GM12878 (cell line): ENCODE measurements at regions not wholly inside any gene's neighbourhood (a gene's known extent, or its start where the extent isn't known, plus 50 kb on each side); places are given as distances from the start of the nearest gene placed in this dataset.

ENCODE experiments used
- BHLHE40 ChIP-seq, 2 experiments: fragments of 450-650 bp in 1 of 2; IDR thresholded peaks; 2 replicates each; pipeline ENCODE4 v1.6.1; 2011 to 2017; ENCODE audit warnings: low read depth in 2 of 2, borderline replicate concordance in 1 of 2, improper control_type of control experiment in 1 of 2, low read length in 1 of 2, mild to moderate bottlenecking in 1 of 2
- CTCF ChIP-seq, 3 experiments: IDR thresholded peaks in 2 of 3; conservative IDR thresholded peaks in 1 of 3; 2 replicates each; pipeline ENCODE4 v1.5.1; 2011; ENCODE audit warnings: low read depth in 3 of 3, low read length in 3 of 3, mild to moderate bottlenecking in 3 of 3, control low read depth in 2 of 3, moderate library complexity in 2 of 3, inconsistent platforms in 1 of 3, mixed read lengths in 1 of 3; ENCODE audit not compliant: control insufficient read depth in 2 of 3, insufficient read depth in 1 of 3; ENCODE audit errors: extremely low read depth in 1 of 3
- EP300 ChIP-seq, 2 experiments: fragments of 150-350 bp in 1 of 2; IDR thresholded peaks; 2 replicates each; pipeline ENCODE4 v1.6.1; 2011 to 2012; ENCODE audit warnings: low read depth in 2 of 2, low read length in 2 of 2, borderline replicate concordance in 1 of 2, improper control_type of control experiment in 1 of 2, inconsistent platforms in 1 of 2; ENCODE audit not compliant: control insufficient read depth in 1 of 2
- EZH2 ChIP-seq: IDR thresholded peaks from 2 replicates; pipeline ENCODE4 v1.6.1; 2012; ENCODE audit warnings: low read depth, mild to moderate bottlenecking, control low read depth, inconsistent platforms, low read length, borderline replicate concordance; ENCODE audit not compliant: control insufficient read depth
- FOS ChIP-seq: IDR thresholded peaks from 3 replicates; pipeline ENCODE4 v1.6.1; 2011; ENCODE audit warnings: borderline replicate concordance; ENCODE audit not compliant: insufficient read length; ENCODE audit errors: extremely low read depth
- IRF3 ChIP-seq: fragments of 450-650 bp; IDR thresholded peaks from 2 replicates; pipeline ENCODE4 v1.6.1; 2014; ENCODE audit warnings: mild to moderate bottlenecking
- NRF1 ChIP-seq: conservative IDR thresholded peaks from 2 replicates; pipeline ENCODE4 v1.6.1; 2011; ENCODE audit warnings: mild to moderate bottlenecking, low read depth, low read length, improper control_type of control experiment
- POLR2A ChIP-seq: IDR thresholded peaks from 2 replicates; pipeline ENCODE4 v1.6.1; 2011; ENCODE audit warnings: low read depth, mild to moderate bottlenecking, low read length
- RFX5 ChIP-seq: IDR thresholded peaks from 2 replicates; pipeline ENCODE4 v1.6.1; 2011; ENCODE audit warnings: low read depth, low read length, improper control_type of control experiment
- SMC3 ChIP-seq: IDR thresholded peaks from 2 replicates; pipeline ENCODE4 v1.6.1; 2011; ENCODE audit warnings: low read length, improper control_type of control experiment, borderline replicate concordance
- SUPT20H ChIP-seq: IDR thresholded peaks from 2 replicates; pipeline ENCODE4 v1.6.1; 2011; ENCODE audit warnings: low read depth, mild to moderate bottlenecking, low read length, moderate library complexity, borderline replicate concordance; ENCODE audit not compliant: control insufficient read depth
- USF2 ChIP-seq: IDR thresholded peaks from 2 replicates; pipeline ENCODE4 v1.6.1; 2011; ENCODE audit warnings: low read depth, low read length, improper control_type of control experiment, borderline replicate concordance
- ZBTB33 ChIP-seq: fragments of 450-650 bp; IDR thresholded peaks from 2 replicates; pipeline ENCODE4 v1.6.1; 2017; ENCODE audit warnings: mild to moderate bottlenecking
- ZNF274 ChIP-seq: IDR thresholded peaks from one replicate; pipeline ENCODE4 v1.8.0; 2011; ENCODE audit not compliant: insufficient read length, insufficient read depth

GRCh38 chr2:147777394-147777793 lies 67.4 kb upstream of the ACVR2A start:
- TF ChIP-seq RFX5 (no peak), USF2 (no peak), NRF1 (no peak), FOS (no peak), SMC3 (no peak), CTCF (IDR thresholded peaks at IDR 0.05 in 2 of 3, conservative IDR thresholded peaks at IDR 0.05 in 1 of 3; ENCODE audit: control insufficient read depth in 2 of 3, extremely low read depth in 1 of 3, insufficient read depth in 1 of 3, low read depth in 3 of 3, low read length in 3 of 3) (no peak), BHLHE40 (IDR thresholded peaks at IDR 0.05; ENCODE audit: borderline replicate concordance in 1 of 2, low read depth in 2 of 2, low read length in 1 of 2) (no peak), ZNF274 (no peak), SUPT20H (no peak), EZH2 (no peak), IRF3 (no peak), EP300 (IDR thresholded peaks at IDR 0.05; ENCODE audit: borderline replicate concordance in 1 of 2, control insufficient read depth in 1 of 2, low read depth in 2 of 2, low read length in 2 of 2) (no peak), POLR2A (no peak), ZBTB33 (no peak)
